GM04503 (cell line): ENCODE measurements at regions not wholly inside any gene's neighbourhood (a gene's known extent, or its start where the extent isn't known, plus 50 kb on each side); places are given as distances from the start of the nearest gene placed in this dataset.

ENCODE experiments used
- DNase-seq: peaks from one replicate; pipeline ENCODE4 v3.0.0-alpha.2; 2012; ENCODE audit warnings: low read depth

DNA sequence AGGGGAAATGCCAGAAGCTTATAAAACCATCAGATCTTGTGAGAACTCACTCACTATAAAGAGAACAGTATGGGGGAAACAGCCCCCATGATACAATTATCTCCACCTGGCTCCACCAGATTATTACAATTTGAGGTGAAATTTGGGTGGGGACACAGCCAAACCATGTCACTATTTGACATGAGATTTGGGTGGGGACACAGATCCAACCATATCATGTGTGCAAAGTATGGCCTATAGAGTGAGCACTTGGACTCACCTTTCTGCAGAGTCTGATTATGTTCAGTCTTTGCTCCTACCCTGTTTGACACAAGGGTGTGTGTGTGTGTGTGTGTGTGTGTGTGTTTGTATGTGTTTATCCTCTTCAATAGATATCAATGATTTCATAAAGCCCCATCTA lies 287.5 kb downstream of the ZNF536 start:
- no peak for DNase-seq

GRCh38 chr19:30656520-30657100 lies 284.4 kb downstream of the ZNF536 start:
- DNase-seq: no peak

DNA sequence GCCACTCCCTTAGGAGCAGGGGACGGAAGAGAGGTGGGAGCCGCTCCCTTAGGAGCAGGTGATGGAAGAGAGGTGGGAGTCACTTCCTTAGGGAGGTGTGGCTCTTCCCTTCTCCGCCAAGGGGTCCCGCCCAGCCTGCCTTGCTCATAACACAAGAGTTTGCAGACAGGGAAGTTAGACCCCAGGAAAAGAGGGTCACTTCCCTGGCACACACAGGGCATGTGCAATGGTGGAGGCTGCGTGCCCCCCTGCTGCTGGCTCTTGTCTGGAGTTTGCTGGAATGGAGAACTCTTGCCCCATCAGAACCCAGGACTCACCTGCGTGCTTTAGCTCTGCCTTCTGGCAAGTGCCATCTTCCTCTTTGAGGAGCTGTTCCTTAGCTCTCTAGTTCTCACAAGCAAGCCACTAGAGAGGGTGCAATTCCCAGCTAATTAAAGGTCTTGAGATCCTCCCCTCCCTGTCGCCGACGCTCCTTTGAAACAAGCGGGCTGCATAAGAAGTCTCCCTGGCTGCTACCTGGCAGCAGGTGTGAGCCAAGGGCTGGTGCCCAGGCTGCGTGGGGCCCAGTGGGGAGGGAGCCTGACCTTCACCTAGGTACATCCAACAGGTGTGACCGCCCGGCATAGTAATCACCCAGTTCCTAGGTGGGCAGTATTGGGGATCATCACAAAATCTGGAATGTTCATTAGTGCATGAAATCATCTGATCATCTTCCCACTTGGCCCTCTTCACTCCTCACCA lies 281.6 kb downstream of the ZNF536 start:
- DNase-seq: no peak

- DNase-seq: no peak
Observed at GRCh38 chr19:30652751-30653150, 280.6 kb downstream of the ZNF536 start.

GRCh38 chr19:30651691-30652090 lies 279.5 kb downstream of the ZNF536 start:
- no peak for DNase-seq

DNA sequence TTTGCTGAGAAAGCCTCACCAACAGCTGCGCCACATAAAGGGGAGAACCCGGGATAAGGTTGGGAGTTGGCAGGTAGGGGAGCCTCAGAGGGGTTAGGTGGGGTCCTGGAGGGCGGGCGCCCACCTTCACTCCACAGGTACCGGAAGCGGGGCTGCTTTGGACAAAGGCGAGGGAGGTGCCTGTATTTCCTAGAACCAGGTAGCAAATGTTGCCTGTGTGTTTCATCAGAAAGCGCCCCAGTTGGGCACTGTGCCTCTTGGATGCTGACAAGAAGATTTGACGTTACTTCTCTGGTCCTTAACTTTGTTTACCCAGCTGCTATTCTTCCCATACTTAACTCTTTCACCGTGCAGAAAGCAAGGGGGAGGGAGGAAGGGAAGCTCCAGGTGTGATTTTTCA lies 278.9 kb downstream of the ZNF536 start:
- DNase-seq: no peak

DNA sequence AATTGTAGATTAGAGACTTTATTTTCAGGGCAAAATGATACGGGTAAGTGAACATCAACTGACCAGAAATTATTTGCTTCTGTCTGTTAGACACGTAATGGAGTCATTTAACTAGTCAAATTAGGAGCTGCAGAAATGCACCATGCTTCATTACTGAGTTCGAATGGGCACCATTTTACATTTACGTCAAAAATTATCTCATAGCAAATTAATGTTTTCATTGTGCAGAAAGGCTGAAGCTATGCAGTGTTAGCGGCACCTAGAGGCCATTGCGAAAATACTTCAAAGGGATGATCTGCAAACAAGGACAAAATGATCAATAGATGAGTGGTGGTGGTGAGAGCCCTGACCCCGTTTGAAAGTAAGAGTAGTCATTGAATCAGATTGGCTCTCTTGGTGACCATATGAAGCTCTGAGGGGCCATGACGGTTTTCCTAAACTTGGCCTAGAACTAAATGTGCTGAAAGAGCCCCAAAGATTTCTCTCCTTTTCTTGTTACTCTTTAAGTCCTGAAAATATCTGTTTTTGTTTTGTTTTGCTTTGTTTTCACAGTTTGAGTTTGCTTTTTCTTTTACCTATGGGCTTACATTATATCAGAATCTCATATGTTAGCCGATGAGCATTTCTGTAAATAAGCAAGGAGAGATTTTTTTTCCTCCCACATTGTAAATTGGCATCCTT lies 277.9 kb downstream of the ZNF536 start:
- no peak for DNase-seq

- DNase-seq: no peak
Observed at GRCh38 chr19:30648866-30649862, 277.0 kb downstream of the ZNF536 start.

GRCh38 chr19:30647891-30648720 lies 275.9 kb downstream of the ZNF536 start:
- DNase-seq: no peak

- DNase-seq: no peak
Observed at GRCh38 chr19:30646806-30647205, 274.6 kb downstream of the ZNF536 start.

DNA sequence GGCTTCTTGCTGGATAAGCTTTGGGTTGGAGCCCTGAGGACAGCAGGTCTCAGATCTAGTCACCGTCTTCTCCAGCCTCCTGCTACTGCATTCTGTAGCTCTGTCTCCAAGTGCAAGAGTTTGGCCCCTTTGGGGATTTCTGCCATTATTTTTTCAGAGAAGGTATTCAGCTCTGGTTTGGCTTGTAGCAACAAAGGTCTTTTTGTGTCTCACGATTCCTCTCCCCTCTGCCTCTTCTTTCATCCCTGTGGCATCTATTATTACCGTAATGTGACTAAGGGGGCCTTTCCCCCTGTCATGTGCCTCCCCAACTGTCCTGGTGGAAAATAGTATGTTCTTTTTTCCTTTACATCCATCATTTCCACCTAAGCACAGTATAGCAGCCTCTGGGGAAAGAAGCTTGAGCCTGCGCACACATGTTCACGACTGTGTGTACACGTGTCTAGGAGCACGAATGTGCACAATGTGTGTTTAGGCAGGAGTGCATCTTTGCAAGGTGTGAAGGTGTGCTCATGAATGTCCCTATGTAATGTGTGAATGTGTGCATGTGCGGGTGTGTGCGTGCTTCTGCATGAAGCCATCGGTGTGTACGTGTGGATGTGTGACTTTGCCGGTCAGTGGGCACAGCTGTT lies 273.9 kb downstream of the ZNF536 start:
- no peak for DNase-seq

GRCh38 chr19:30640252-30640965 lies 268.2 kb downstream of the ZNF536 start:
- DNase-seq: no peak

DNA sequence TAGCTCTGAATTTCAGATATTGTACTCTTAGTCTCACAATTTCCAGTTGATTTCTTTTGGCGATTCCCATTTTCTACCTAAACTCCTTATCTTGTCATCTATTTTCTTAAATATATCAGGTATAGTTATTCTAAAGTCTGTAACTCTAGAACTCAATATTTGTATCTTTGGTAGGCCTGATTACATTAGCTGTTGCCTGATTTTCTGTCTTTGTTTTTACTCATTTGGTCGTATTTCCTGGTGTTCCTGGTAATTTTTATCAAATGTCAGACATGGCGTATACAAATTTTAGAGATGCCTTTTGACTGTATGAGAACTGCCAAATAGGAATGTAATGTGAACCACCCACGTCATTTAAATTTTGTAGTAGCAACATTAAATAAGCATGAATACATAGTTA lies 266.7 kb downstream of the ZNF536 start:
- DNase-seq: no peak

GRCh38 chr19:30637926-30638325 lies 265.7 kb downstream of the ZNF536 start:
- no peak for DNase-seq

- DNase-seq: no peak
Observed at GRCh38 chr19:30634996-30635975, 263.1 kb downstream of the ZNF536 start.

GRCh38 chr19:30634131-30634830 lies 262.1 kb downstream of the ZNF536 start:
- DNase-seq: no peak

- DNase-seq: no peak
Observed at GRCh38 chr19:30631033-30631370, 258.8 kb downstream of the ZNF536 start.

GRCh38 chr19:30630289-30631032 lies 258.3 kb downstream of the ZNF536 start:
- DNase-seq: no peak
